ENCODE measurements at regions not wholly inside any gene's neighbourhood (a gene's known extent, or its start where the extent isn't known, plus 50 kb on each side); places are given as distances from the start of the nearest gene placed in this dataset.

DNA sequence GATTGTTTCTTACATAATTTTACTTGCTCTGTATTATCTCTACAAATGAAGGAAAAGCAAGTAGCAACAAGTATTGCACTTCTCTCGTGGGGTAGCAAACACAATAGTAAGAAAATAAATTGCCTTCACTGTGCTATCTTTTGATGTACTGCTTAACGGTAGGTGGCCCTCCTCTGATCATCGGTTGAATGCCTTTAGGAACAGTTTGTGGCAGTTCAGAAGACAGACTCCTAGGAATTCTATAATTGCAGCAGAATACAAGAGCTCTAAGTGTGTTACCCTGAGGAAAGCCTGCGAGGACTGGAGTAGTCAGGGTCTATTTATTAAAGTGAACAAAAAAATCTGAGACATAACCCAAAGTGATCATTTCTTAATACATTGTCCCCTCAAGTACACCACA is 1135.9 kb downstream of the KCNT2 start:
- TF ChIP-seq, protein P1, sequence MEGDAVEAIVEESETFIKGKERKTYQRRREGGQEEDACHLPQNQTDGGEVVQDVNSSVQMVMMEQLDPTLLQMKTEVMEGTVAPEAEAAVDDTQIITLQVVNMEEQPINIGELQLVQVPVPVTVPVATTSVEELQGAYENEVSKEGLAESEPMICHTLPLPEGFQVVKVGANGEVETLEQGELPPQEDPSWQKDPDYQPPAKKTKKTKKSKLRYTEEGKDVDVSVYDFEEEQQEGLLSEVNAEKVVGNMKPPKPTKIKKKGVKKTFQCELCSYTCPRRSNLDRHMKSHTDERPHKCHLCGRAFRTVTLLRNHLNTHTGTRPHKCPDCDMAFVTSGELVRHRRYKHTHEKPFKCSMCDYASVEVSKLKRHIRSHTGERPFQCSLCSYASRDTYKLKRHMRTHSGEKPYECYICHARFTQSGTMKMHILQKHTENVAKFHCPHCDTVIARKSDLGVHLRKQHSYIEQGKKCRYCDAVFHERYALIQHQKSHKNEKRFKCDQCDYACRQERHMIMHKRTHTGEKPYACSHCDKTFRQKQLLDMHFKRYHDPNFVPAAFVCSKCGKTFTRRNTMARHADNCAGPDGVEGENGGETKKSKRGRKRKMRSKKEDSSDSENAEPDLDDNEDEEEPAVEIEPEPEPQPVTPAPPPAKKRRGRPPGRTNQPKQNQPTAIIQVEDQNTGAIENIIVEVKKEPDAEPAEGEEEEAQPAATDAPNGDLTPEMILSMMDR (IDR thresholded peaks at IDR 0.05; ENCODE audit: borderline replicate concordance, extremely low read depth, low read length, poor library complexity, severe bottlenecking) = no peak
- no peak for TF ChIP-seq EZH2 (IDR thresholded peaks at IDR 0.05; ENCODE audit: borderline replicate concordance, low read depth, low read length, severe bottlenecking)
